Activated CD8-positive, alpha-beta T cell treated with anti-CD3 and anti-CD28 coated beads for 36 hours (primary cell): ENCODE measurements at regions not wholly inside any gene's neighbourhood (a gene's known extent, or its start where the extent isn't known, plus 50 kb on each side); places are given as distances from the start of the nearest gene placed in this dataset.

Experiments used
- ATAC-seq: fragments of 200-7000 bp; cut with Tn5 transposase; one replicate; pipeline ENCODE4 v1.10.0; 2021; ENCODE audit warnings: mild to moderate bottlenecking, moderate library complexity
- CTCF ChIA-PET: fragments of 350-600 bp; sonication (Branson Sonifier 250); formaldehyde crosslinking; loops from one replicate; lab custom pipeline; 2021; ENCODE audit warnings: antibody characterized with exemption; lab: Charles Lee
- POLR2A ChIA-PET: fragments of 350-600 bp; sonication (Branson Sonifier 250); formaldehyde crosslinking; loops from one replicate; lab custom pipeline; 2021; ENCODE audit warnings: antibody characterized with exemption; lab: Charles Lee
- DNase-seq: peaks from one replicate; pipeline ENCODE4 v3.0.0-alpha.2; 2020
- H3K27ac Mint-ChIP-seq: one replicate; pipeline ENCODE4 v1.8.0; 2021; ENCODE audit warnings: mild to moderate bottlenecking, mixed read lengths
- H3K27me3 Mint-ChIP-seq: one replicate; pipeline ENCODE4 v1.8.0; 2021; ENCODE audit warnings: mixed read lengths
- H3K36me3 Mint-ChIP-seq: one replicate; pipeline ENCODE4 v1.8.0; 2021; ENCODE audit warnings: low read depth, mixed read lengths
- H3K4me1 Mint-ChIP-seq: one replicate; pipeline ENCODE4 v1.8.0; 2021; ENCODE audit warnings: low read depth, mixed read lengths
- H3K4me3 Mint-ChIP-seq: one replicate; pipeline ENCODE4 v1.8.0; 2021; ENCODE audit warnings: mild to moderate bottlenecking, moderate library complexity, mixed read lengths
- H3K9me3 Mint-ChIP-seq: one replicate; pipeline ENCODE4 v1.8.0; 2021; ENCODE audit warnings: mixed read lengths
- CTCF ChIP-seq: fragments of 200-600 bp; IDR thresholded peaks from one replicate; pipeline ENCODE4 v1.8.0; 2022; ENCODE audit warnings: antibody characterized with exemption, mild to moderate bottlenecking
- intact Hi-C: fragments of 100-400 bp; cut with micrococcal nuclease; formaldehyde crosslinking; loops from one replicate; pipeline ENCODE4 v1.10.0; 2022

- Mint-ChIP-seq H3K27me3 (no peaks in the 10 kb centered on the region), H3K4me1 (no peaks in the 10 kb centered on the region), H3K4me3 (no peak overlapping the region), H3K36me3 (no peaks in the 10 kb centered on the region), H3K9me3 (no peaks in the 10 kb centered on the region), H3K27ac (no peak overlapping the region)
- ATAC-seq = no peak
- POLR2A ChIA-PET = no interaction called here
- intact Hi-C loops = no loop called here
- no peak for DNase-seq
- TF ChIP-seq CTCF = no peak
- CTCF ChIA-PET = no interaction called here
Measured at GRCh38 chr4:105074097-105074496, 72.6 kb upstream of the TET2 start.

GRCh38 chr4:105075045-105075444, 71.6 kb upstream of the TET2 start:
- Mint-ChIP-seq H3K36me3 (no peaks in the 10 kb centered on the region), H3K27me3 (no peaks in the 10 kb centered on the region), H3K4me1 (no peaks in the 10 kb centered on the region), H3K9me3 (no peaks in the 10 kb centered on the region), H3K27ac (no peak overlapping the region), H3K4me3 (no peak overlapping the region)
- ATAC-seq (no peak), DNase-seq (no peak)
- TF ChIP-seq CTCF = no peak
- CTCF ChIA-PET = no interaction called here
- POLR2A ChIA-PET = no interaction called here
- intact Hi-C loops = no loop called here

- Mint-ChIP-seq H3K4me1 (no peaks in the 10 kb centered on the region), H3K36me3 (no peaks in the 10 kb centered on the region), H3K9me3 (peaks cover 2% of the 10 kb centered on the region), H3K27ac (no peak overlapping the region), H3K4me3 (no peak overlapping the region), H3K27me3 (peaks cover 7% of the 10 kb centered on the region)
- CTCF ChIA-PET = no interaction called here
- ATAC-seq (no peak), DNase-seq (no peak)
- TF ChIP-seq CTCF = no peak
- intact Hi-C loops = no loop called here
- POLR2A ChIA-PET = no interaction called here
Measured at GRCh38 chr4:105088110-105088879, 58.4 kb upstream of the TET2 start.

- no peaks in the 10 kb centered on the region for H3K36me3 Mint-ChIP-seq
- intact Hi-C loops = no loop called here
- H3K27me3 Mint-ChIP-seq = peaks cover 5% of the 10 kb centered on the region
- peaks cover 8% of the 10 kb centered on the region for H3K9me3 Mint-ChIP-seq
- H3K4me3 Mint-ChIP-seq = no peak overlapping the region
- DNase-seq (no peak), ATAC-seq (no peak)
- TF ChIP-seq CTCF = no peak
- ChIA-PET POLR2A (no interaction called here), CTCF (interaction anchor here (0.6 kb wide), 1 partner anchor 80 kb away, joined by 5 read pairs; no protein-coding TSS in a partner anchor)
- H3K27ac Mint-ChIP-seq = no peak overlapping the region
- H3K4me1 Mint-ChIP-seq = no peaks in the 10 kb centered on the region
Measured at GRCh38 chr4:105092356-105092755, 54.3 kb upstream of the TET2 start.

GRCh38 chr4:105092768-105093167, 53.9 kb upstream of the TET2 start:
- DNase-seq (no peak), ATAC-seq (no peak)
- intact Hi-C loops = no loop called here
- Mint-ChIP-seq H3K4me1 (no peaks in the 10 kb centered on the region), H3K4me3 (no peak overlapping the region), H3K27ac (no peak overlapping the region), H3K27me3 (peaks cover 7% of the 10 kb centered on the region), H3K36me3 (no peaks in the 10 kb centered on the region), H3K9me3 (peaks cover 8% of the 10 kb centered on the region)
- no peak for TF ChIP-seq CTCF
- ChIA-PET CTCF (interaction anchor here (0.6 to 1.6 kb wide), 2 partner anchors 13 to 80 kb away, joined by 4 to 5 read pairs; no protein-coding TSS in a partner anchor), POLR2A (no interaction called here)
